GM19240 (cell line): ENCODE measurements at regions not wholly inside any gene's neighbourhood (a gene's known extent, or its start where the extent isn't known, plus 50 kb on each side); places are given as distances from the start of the nearest gene placed in this dataset.

Experiments used
- DNase-seq: peaks from one replicate; pipeline ENCODE4 v3.0.0; 2011; ENCODE audit warnings: low spot score; ENCODE audit not compliant: insufficient read length

GRCh38 chr2:176468457-176469113 lies 199.3 kb downstream of the MTX2 start:
- DNase-seq, result no peak

- DNase-seq, result no peak
Observed at GRCh38 chr2:176470713-176471112, 201.5 kb downstream of the MTX2 start.

GRCh38 chr2:176471949-176472348 lies 202.7 kb downstream of the MTX2 start:
- DNase-seq, result no peak

GRCh38 chr2:176473177-176473576 lies 203.9 kb downstream of the MTX2 start:
- no peak for DNase-seq

- DNase-seq, result no peak
Observed at GRCh38 chr2:176473851-176474250, 204.6 kb downstream of the MTX2 start.

- no peak for DNase-seq
Observed at GRCh38 chr2:176477336-176477735, 208.1 kb downstream of the MTX2 start.

- DNase-seq, result no peak
Observed at GRCh38 chr2:176479961-176480360, 210.7 kb downstream of the MTX2 start.

- no peak for DNase-seq
Observed at GRCh38 chr2:176482107-176482506, 212.9 kb downstream of the MTX2 start.

- DNase-seq, result no peak
Observed at GRCh38 chr2:176483476-176483875, 214.2 kb downstream of the MTX2 start.

- no peak for DNase-seq
Observed at GRCh38 chr2:176483901-176484568, 214.8 kb downstream of the MTX2 start.

GRCh38 chr2:176484838-176485237 lies 215.6 kb downstream of the MTX2 start:
- DNase-seq, result no peak

- DNase-seq, result no peak
Observed at GRCh38 chr2:176488431-176488830, 219.2 kb downstream of the MTX2 start.

- DNase-seq, result no peak
Observed at GRCh38 chr2:176490061-176490861, 221.0 kb downstream of the MTX2 start.

GRCh38 chr2:176491172-176491904 lies 222.1 kb downstream of the MTX2 start:
- DNase-seq, result peak; percentile 35

GRCh38 chr2:176492583-176492982 lies 223.3 kb downstream of the MTX2 start:
- no peak for DNase-seq

- no peak for DNase-seq
Observed at GRCh38 chr2:176493226-176493825, 224.1 kb downstream of the MTX2 start.

GRCh38 chr2:176493909-176494308 lies 224.7 kb downstream of the MTX2 start:
- no peak for DNase-seq

- no peak for DNase-seq
Observed at GRCh38 chr2:176494949-176495353, 225.7 kb downstream of the MTX2 start.

GRCh38 chr2:176495826-176496225 lies 226.6 kb downstream of the MTX2 start:
- no peak for DNase-seq

GRCh38 chr2:176496761-176497160 lies 227.5 kb downstream of the MTX2 start:
- DNase-seq, result no peak

GRCh38 chr2:176500901-176501300 lies 231.7 kb downstream of the MTX2 start:
- no peak for DNase-seq
